Left cardiac atrium (tissue), 4 donors: ENCODE measurements at regions not wholly inside any gene's neighbourhood (a gene's known extent, or its start where the extent isn't known, plus 50 kb on each side); places are given as distances from the start of the nearest gene placed in this dataset.

Experiments used
- ATAC-seq, 2 donors: fragments of 200-7000 bp; cut with Tn5 transposase; one replicate each; pipeline ENCODE4 v1.9.1; 2020; ENCODE audit warnings: mild to moderate bottlenecking in 2 of 2, moderate library complexity in 2 of 2
- DNase-seq: peaks from one replicate; pipeline ENCODE4 v3.0.0-alpha.2; 2020
- intact Hi-C, 2 donors: fragments of 100-400 bp; cut with DNase I; formaldehyde crosslinking; loops; one replicate each; pipeline versions ENCODE4 v1.14.1 to v1.15.1; 2022 to 2023
- donor health status: DM: no; HTN: yes; CAD: no.
- donor health status: DM: no; HTN: yes; CAD: no; lungs with severe emphysema.
- donor health status: DM: yes; HTN: yes; CAD: no.
- donor health status: Dilated cardiomyopathy.

DNA sequence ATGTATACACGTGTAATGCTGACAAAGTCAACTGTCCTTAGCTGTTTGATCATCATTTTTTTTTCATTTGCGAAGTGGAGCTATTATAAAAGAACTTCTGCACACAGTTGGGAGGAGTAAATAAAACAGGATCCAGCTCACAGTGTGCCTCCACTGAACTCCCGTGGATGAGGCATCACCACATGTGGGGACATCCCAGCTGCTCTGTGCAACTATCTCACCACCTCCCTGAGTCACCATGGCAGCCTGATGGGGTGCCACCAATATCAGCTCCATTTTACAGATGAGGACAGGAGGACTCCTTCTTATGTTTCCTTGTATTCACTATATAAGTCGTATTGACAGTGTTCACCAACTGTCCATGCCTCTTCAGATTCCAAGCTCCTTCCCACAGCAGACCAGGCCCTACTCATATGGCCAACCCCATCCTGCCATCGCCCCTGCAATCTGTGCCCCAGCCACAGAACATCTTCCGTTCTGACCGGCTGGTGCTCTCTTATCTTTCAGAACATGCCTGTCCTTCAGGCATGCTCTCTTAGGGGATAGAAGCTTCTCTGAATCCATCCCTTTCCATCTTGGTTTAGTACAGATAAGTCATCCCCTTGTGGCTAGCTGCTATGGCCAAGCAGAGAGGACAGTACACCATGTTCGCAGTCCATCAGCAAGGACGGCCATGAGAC lies 288.1 kb downstream of the RNF144A start:
- intact Hi-C loops, result loop anchor here in 1 of 2 donors (10.0 kb wide), 1 partner anchor 1560 kb away; no protein-coding TSS in a partner anchor
- no peak for ATAC-seq
- DNase-seq, result no peak

DNA sequence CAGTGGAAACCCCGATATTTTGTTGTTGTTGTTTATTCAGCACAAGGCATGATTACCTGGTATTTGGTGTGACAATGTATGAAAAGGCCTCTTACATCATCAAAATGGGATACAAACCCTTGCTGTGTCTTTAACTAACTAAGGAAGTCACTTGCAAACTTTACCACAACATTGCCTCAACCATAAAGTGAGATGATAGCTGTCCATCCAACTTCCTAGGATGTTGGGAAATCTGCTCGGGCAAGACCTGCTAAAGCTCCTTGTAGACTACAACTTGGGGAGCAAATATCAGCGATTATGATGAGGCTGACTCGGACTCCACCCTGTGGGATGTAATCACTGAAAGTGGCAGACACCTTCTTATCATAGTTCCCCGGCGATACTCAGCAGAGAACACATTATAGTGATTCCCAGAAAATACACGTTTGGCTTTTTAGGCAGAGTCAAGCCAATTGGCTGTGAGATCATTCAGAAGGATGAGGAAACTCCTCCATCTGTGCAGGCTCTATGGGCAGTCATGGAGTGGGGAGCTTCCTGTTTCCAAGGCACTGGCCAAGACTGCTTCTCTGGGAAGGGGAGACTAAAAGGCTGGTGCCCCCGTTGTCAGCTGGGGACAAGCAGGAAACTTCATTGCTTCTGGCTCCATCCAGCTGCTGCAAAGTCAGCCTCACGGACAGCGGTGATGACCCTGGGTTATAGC lies 289.0 kb downstream of the RNF144A start:
- ATAC-seq, result no peak
- intact Hi-C loops, result loop anchor here in 1 of 2 donors (10.0 kb wide), 1 partner anchor 1559 kb away; no protein-coding TSS in a partner anchor
- no peak for DNase-seq

DNA sequence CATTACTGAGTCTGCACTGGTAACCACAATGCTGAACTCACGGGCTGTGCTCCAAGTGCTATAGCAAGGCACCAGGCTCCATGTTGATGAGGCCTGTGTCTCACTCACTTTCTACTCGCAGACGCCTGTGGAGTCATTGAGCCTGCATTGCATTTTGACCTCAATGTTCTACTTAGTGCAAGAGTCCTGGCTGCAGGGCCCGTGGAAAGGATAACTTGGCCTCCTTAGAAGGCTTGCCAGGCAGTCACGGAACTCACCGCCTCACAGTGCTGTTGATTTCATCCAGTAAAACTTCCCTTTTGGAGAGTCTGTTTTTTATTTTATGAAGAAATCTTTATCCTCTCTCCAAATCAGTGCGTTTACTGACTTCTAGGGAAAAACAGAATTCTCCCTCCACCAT lies 290.4 kb downstream of the RNF144A start:
- intact Hi-C loops, result loop anchor here in 1 of 2 donors (10.0 kb wide), 1 partner anchor 1557 kb away; no protein-coding TSS in a partner anchor
- DNase-seq (no peak), ATAC-seq (no peak)

DNA sequence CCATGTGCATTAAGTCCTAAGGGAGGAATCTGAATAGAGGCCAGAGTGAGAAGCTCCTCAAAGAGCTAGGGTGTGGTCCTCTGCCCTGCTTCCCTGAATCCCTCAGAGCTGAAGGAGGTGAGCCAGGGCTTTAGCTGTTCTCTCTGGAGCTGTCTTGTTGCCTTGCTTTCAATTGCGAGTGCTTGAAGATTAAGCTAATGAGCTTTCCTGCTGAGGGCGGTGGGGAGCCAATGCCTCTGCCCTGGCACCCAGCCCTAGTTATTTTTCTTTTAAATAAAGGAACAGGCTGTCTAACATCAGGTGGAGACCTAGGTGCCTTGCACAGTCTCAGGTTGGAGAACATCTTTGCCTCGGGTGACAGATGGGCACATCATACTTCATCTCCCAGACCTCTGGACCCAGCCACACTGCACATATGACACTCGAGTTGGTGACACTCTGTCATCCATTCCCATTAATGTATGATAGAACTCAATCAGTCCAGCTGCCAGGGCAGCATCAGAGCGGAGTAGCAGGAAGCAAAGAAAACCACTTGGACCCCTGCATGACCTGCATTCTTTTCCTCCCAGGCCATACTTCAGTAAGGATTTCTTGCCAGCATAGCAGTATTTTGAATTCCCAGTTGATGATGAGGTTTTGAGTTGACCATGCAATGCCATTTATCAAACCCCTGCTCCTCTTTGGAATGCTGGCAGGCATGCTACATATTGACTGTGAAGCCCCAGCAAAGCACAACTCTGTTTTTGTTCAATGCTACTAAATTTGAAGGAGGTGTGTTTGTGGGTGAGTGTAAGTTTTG lies 292.7 kb downstream of the RNF144A start:
- no peak for DNase-seq
- intact Hi-C loops, result loop anchor here in 1 of 2 donors (10.0 kb wide), 1 partner anchor 1555 kb away; no protein-coding TSS in a partner anchor
- ATAC-seq, result no peak

DNA sequence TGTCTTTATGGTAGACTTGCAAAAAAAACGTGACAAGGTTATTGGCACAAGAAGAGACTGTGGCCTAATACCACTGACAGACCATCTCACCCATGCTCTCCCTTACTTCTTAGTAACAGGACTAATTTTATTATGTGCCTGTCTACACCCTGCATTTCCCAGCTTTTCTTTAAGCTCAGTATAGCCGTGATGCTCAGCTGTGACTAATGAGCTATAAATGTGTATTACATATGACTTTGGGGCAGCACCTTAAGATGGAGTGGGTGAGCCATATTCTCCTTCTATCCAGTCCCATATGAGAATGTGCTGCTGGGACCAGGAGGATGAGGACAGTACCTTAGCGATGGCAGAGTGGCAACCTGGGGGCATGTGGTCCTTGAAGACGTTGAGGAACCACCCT lies 293.5 kb downstream of the RNF144A start:
- DNase-seq (no peak), ATAC-seq (no peak)
- intact Hi-C loops, result no loop called here

DNA sequence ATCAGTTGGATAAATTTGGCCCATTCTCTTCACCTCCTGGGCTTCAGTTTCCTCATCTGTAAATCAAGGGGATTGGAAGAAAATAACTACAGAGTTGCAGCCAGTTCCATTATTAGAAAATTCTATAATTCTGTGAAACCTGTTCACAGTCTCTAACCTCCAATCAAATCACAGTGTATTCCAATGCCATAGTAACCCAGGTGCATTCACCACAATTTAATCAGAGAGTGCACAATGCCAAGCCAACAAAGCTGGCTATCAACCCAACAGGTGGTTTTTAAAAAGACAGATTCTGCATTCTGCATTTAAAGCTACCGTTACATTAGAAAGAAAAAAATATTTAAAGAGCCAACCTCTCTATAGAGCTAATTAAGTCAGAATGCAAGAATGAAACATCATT lies 308.6 kb downstream of the RNF144A start:
- DNase-seq (no peak), ATAC-seq (no peak)
- intact Hi-C loops, result no loop called here

DNA sequence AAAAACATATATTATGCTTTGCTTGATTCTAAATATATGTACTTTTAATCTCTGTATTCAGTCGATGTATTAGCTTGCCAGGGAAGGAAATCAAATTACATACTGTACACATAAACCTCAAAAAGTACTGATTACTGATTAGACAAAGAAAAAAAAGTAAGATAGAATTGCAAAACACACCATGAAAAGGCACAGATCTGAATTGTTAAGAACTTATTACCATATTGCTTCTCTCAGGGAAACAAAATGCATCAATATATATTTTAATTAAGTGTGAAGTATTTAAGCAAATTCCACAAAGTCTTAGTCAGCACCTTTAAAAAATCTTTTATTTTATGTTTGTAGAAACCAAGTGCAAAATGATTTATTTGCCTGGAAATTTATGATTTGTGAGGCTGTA lies 309.3 kb downstream of the RNF144A start:
- ATAC-seq (no peak), DNase-seq (no peak)
- intact Hi-C loops, result no loop called here

DNA sequence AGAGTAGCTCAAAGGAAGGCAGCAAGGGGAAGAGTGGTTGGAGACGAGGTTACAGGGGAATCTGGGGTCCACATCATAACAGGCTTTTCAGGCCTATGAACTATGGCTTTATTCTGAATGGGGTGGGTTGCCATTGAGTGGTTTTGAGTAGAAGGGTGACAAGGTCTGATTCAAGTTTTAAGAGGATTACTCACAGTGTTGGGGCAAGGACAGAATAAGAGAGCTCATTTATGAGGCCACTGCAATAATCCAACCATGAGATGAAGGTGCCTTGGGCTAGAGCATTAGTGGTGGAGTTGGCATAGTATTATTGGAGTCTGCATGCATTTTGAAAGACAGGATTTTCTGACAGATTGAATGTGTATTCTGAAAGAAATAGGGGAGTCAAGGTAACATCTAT lies 315.9 kb downstream of the RNF144A start:
- no peak for ATAC-seq
- intact Hi-C loops, result no loop called here
- DNase-seq, result no peak

DNA sequence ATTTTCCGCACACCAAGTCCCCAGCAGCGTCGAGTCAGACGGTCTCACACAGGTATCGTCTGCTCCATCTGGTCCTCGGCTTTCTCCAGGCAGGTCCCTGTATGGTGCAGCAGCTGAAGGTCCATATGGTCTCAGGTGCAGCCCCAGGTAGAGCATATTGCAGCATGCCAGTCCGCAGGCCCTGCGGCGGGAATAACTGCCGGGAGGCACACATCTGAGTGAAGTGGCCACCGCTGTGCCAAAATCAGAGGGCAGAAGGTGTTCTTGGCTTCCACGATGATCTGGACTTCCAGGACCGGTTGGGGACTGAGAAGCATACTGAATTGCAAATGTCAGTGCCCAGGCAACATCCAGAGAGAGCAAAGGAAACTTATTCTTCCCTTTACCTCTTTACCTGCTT lies 320.3 kb downstream of the RNF144A start:
- no peak for DNase-seq
- intact Hi-C loops, result no loop called here
- ATAC-seq, result no peak

DNA sequence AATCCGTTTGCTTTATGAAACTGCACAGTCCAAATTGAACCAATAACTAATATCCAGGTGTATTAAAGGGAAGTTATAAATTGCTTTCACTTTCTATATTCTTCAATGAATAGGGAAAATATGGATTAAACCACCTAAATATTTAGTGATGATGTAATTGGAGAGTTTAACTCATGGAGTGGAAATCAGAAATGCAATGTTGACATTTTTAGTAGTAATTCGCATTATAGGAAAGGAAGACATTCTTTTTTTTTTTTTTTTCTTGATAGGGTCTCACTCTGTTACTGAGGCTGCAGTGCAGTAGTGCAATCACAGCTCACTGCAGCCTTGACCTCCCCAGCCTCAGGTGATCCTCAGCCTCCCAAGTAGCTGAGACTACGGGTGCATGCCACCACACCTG lies 321.9 kb downstream of the RNF144A start:
- intact Hi-C loops, result no loop called here
- DNase-seq (no peak), ATAC-seq (no peak)

DNA sequence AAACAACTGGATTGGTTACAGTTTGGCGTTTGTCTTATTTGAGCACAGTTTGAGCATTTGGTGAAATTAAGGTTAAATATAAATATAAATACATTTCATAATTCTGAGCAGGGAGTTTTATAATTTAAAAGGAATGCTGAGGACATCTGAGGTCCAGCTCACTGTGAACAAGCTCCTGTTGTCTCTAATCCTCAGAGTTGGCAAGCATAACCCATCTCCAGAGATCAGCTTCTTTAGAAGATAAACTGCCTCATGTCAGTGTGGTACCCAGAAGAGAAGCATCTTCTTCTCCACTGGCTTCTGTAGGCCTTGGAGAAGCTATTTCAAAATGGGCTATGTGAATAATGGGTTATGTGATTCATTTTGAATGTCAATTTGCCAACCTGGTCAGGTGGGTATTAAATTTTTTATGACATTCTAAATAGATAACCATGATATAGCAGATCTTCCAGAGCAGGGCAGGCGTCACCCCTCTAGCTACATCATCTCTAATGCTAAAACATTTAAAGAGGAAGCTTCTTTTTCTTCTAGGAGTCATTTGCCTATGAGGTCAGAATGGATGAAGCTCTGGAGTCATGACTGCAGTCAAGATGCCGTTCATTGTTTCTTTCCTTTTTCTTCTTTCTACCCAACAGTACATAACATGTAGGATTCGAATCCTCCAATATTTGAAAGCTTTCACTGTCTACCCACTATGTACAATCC lies 324.0 kb downstream of the RNF144A start:
- intact Hi-C loops, result no loop called here
- DNase-seq (no peak), ATAC-seq (no peak)

DNA sequence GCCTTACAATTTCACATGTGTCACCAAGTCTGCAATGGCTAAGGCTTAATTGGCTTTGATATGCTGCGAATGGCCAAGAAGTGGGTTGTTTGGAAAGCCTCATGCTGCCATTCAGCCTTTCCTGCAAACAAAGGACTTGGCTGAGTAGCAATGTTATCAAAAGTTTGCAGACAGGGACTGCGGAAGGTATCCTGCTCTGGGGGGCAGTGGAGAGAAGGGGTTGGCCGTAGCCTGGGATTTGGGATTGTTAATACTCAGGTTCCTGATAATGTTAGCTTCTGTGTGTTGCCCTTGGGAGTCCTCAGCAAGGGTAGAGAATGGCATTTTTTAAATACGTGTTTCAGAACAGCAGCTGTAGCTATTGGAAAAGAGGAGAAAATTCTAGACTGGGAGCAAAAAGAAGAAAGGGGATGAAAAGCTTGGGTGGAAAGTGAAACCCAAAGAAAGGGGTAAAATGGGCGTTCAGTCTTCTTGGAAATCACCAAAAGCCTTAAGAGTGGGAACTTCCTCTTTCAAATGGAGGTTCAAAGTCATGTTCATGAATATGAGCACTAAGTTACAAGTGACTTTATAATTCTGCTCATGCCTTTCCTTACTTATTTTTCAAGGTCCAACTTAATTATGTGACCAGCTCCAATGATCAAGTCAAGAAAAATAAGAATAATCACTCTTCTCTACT lies 325.1 kb downstream of the RNF144A start:
- no peak for ATAC-seq
- intact Hi-C loops, result no loop called here
- DNase-seq, result no peak

DNA sequence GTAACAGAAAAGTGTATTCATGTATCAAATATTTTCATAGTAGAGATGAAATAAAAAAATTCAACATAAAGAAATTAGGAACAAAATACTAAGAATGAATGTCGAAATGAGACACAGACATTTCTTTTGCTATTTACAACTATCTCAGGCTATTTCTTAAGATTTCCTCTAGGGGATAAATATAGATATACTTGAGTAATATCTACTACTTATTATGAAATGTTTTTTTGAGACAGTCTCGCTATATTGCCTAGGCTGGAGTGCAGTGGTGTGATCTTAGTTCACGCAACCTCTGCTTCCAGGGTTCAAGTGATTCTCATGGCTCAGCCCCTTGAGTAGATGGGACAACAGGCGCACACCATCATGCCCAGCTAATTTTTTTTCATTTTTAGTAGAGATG lies 326.1 kb downstream of the RNF144A start:
- DNase-seq (no peak), ATAC-seq (no peak)
- intact Hi-C loops, result no loop called here

DNA sequence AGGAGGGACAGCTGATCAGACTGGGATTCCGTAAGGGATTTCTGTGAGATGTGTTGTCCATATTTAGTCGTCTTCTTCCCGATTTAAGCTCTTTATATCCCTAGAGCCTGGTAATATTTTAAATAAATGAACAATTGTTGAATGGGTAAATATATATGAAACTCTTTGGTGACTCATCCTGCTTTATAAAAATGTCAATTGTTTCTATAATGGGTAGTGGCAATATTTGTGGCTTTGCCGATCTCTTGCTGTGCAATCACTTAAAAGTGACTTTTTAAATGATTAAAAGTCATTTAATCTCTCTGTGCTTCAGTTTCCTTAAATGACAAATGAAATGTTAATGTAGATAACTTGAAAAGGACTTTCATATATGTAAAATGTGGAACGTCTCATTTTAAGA lies 339.2 kb downstream of the RNF144A start:
- intact Hi-C loops, result no loop called here
- no peak for ATAC-seq
- DNase-seq, result no peak

DNA sequence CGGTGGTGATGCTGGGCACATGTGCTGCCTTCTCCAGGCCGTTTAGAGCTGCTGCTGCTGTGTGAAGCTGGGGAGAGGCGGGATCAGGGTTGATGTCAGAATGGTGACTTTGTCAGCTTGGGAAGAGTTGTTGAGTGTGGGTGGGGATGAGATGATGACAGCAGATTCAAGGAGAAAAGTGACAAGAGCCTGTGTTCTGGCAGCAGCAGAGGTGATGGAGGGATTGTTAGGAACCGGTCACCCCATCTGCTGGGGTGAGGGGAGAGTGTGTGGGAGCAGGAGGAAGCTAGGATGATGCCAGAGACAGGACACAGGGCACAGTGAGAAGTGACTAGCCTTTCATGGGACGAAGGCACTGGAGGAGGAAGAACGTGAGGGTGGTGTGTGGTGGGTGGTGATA lies 345.5 kb downstream of the RNF144A start:
- peak; percentile 35 to 87 for ATAC-seq
- intact Hi-C loops, result no loop called here
- no peak for DNase-seq

DNA sequence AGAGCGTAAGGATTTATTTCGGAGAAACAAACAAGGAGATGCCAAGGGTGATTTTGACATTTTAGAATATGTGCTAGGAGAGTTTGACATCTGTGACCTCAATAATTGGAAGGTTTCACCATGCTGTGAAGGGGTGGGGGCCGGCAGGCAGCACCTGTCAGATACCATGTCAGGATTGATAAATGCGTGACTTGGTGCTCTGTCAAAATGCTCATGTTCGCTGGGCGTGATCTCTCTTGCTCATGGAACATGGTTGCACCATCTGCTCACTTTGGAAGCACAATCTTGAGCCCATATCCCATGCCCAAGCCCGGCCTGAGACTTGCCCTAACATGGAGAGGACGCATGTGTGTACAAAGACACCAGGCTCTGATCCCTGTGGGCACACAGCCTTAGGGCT lies 347.6 kb downstream of the RNF144A start:
- intact Hi-C loops, result no loop called here
- ATAC-seq (no peak), DNase-seq (no peak)

DNA sequence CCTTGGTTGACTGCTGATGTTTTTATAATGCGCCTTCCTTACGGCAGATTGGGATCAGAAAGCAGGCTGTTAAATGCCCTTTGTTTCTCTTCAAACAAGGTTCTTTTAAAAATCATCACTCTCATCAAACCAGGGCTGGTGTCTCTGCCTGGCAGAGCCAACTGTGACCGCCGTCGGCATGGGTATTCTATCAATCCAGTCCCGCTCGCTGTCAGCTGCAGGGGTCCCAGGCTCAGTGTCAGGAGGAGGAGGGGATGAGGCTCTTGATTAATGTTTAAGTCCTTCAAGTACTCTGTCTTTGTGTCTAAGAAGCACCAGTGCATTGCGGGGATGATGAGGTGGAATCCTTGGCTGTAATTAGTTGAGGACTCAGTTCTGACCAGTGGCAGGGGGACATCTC lies 348.1 kb downstream of the RNF144A start:
- ATAC-seq (no peak), DNase-seq (no peak)
- intact Hi-C loops, result no loop called here

DNA sequence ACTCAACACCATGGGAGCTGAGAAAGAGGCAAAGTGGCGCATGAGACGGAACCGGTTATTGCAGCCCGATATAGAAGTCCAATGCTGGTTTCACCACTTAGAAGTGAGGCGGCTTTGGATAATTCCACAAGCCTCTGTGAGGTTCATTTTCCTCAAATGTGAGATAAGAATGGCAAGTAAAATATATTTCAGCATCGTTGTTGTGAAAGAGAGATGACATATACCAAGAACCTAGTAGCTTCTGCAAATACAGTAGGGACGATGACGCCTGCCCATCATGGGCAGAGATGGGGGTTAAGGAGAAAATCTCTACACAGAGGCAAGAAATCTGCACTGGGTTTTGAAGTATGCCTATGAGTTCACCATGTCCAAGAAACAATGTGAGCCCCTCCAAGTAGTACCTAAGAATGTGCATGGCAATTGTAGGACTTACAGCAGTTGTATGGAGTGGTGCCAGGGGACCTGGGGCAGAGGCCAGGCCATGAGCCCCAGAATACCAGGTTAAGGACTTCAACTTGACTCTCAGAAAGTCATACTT lies 352.0 kb downstream of the RNF144A start:
- intact Hi-C loops, result no loop called here
- DNase-seq (no peak), ATAC-seq (no peak)

DNA sequence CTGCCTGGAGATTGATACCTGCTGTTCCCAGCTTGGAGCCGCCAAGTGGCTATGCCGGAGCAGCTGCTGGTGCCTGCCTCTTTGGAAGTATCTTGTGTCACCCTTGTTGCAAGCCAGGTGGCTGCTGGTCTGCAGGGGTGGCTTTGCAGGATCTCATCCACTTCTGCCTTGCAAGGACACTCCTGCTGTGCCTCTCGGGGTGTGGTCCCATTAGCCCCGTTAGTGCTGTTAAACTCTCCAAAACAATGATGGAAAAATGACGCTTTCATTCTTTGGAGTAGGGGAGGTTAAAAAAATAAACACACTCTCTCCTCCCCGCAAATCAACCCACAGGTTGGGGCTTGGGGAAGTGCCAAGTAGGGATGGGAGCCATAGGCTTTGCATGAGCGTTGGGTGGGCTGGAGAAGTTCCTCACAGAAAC lies 352.8 kb downstream of the RNF144A start:
- ATAC-seq (no peak), DNase-seq (no peak)
- intact Hi-C loops, result no loop called here
